ENCODE measurements at regions not wholly inside any gene's neighbourhood (a gene's known extent, or its start where the extent isn't known, plus 50 kb on each side); places are given as distances from the start of the nearest gene placed in this dataset.
"Not testable (repeated sequence)": the region's sequence is repeated elsewhere in the genome, so short reads cannot be mapped to it uniquely, and the experiment has no call there.

DNA sequence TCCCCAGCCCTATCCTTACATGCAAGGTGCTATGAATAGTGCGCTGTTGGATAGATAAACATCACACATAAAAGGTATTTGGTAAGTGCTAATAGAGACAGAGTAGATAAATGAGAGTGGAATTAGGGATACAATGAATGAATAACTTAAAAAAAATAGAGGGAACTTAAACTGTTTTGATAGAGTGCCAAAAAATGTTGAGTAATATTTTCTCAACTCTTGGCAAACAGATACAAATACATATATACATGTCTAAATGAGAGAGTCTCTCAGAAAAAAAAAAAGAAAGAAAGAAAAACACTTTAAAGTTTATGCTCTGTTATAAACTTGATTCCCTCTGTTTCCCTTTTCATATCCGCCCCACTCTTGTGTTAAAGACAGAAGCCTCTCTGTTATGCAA is 667.4 kb downstream of the ROBO2 start:
- no peak for DNase-seq (ENCODE audit: low spot score)

DNA sequence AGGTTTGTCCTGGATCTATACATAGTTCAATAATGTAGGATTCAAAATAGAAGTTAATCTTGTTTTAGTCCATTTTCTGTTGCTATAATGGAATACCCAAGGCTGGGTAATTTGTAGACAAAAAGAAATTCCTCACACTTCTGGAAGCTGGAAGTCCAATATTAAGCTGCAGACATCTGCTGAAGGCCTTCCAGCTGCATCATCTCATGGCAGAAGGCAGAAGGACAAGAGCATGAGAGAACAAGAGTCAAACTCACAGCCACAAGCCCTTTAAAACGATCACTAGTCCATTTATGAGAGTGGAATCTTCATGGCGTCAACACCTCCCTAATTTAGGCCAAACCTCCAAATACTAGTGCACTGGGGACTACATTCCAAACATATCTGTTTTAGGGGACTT is 669.3 kb downstream of the ROBO2 start:
- DNase-seq (ENCODE audit: low spot score) = no peak

DNA sequence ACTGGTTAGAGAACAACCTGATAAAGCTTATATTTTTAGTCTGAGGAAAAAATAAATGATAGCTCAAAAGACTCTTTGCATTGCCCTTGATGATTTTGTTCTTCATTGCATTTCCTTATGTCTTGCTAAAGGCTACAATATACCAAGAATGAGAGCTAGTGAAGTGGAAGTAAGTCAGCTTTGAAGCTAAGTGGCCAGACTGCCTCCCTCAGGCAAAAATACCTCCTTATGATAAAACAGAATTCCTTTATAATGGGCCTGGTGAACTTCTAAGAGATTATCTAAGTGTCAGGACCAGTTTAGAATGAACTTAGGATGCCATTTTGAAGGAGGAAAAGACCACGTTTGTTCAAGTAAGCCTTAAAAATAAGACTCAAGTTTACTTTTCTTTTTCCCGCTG is 678.4 kb downstream of the ROBO2 start:
- no peak for DNase-seq (ENCODE audit: low spot score)

DNA sequence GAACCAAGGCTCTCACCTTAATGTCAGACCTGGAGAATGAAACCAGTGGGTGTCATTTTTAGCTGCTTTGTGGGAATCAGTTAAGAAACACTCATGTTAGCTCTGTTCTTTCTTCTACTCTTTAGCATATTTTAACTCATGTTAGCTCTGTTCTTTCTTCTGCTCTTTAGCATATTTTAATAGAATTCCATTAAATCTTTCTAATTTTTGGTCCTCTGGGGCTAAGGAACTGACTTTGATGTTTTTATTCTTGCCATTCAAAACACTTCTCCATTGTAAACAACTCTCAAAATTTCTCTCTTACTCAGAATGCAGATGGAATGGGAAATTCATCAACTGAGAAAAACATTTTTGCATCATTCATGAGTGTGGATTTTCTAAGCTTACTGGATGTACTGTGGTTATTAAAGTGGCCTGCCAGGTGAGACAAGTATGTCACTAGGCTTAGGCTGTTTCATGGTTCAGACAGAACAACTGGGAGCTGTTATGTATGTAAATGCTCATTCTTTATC is 680.6 kb downstream of the ROBO2 start:
- DNase-seq (ENCODE audit: low spot score) = no peak

DNA sequence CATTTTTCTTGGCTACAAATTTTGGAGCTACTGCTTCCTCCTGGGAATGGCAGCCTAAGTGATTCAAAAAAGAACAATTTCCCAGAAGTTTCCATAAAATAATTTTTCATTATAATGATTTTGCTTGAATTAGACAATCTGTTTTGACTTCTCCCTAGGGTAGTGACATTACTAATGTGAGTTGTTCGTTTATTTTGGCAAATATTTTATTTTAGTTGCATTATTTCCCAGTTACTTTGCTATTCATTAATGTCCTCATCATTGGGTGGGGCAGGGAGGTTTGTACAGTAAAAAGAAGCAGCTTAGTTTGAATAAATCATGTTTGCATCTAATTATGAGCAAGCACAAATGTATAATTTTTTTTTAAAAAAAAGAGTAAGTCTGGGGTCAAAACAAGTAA is 686.6 kb downstream of the ROBO2 start:
- DNase-seq (ENCODE audit: low spot score) = no peak

DNA sequence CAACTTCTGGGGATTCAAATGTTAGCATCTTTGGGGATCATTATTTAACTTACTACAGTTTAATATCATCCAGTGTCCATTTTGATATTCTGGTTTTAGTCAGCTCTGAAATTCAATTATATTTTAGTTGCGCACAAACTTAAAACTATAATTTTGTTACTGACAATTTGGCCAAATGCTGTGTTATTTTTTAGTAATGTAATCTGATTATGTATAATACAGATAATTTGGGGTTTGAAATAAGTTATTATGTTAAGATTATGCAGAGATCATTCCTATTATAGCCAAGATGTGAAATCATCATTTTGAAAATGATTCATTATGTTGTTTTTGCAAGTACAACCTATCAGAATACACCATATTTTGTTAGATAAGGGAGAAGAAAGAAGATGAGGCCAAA is 706.1 kb downstream of the ROBO2 start:
- no peak for DNase-seq (ENCODE audit: low spot score)

DNA sequence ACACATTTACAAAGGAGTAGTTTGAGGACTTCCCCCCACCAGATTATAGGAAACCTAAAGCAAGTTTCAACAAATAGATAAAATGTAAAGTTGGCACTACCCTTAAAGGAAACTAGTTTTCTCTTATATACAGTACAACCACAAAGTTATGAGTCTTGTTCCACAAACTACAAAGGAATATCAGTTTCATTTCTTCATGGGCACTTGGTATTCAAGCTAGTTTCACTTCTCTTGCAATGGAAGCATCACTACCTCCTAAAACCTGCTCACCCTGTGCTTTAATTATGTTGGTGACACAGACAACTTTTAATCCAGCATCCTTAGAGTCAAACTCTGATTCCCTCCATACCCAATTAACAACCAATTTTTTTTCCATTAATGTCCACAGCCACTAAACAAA is 707.0 kb downstream of the ROBO2 start:
- DNase-seq (ENCODE audit: low spot score) = no peak

DNA sequence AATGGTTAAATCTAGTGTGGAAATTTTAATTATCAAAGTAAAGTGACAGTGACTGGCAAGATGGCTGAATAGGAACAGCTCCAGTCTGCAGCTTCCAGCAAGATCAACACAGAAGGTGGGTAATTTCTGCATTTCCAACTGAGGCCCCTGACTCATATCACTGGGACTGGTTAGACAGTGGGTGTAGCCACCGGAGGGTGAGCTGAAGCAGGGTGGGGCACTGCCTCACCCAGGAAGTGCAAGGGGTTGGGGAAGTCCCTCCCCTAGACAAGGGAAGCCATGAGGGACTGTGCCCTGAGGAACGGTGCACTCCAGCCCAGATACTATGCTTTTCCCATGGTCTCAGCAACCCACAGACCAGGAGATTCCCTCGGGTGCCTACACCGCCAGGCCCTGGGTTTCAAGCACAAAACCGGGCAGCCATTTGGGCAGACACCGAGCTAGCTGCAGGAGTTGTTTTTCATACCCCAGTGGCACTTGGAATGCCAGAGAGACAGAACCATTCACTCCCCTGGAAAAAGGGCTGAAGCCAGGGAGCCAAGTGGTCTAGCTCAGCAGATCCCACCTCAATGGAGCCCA is 716.6 kb downstream of the ROBO2 start:
- not testable (repeated sequence) for DNase-seq (ENCODE audit: low spot score)

DNA sequence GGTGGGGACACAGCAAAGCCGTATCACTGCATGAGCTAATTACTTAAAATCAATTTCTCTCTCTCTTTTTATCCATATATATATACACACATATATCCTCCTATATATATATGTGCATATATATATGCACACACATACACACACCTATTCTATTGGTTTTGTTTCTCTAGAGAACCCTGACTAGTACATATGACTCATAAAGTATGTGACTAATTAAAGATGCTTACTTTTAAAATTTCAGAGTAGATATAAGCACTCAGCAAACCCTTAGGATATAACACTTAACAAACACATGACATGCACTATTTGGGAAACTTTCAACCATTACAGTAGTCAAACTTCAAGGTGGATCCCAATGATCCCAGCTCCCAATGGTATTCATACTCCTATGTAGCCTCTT is 732.6 kb downstream of the ROBO2 start:
- DNase-seq (ENCODE audit: low spot score) = no peak

DNA sequence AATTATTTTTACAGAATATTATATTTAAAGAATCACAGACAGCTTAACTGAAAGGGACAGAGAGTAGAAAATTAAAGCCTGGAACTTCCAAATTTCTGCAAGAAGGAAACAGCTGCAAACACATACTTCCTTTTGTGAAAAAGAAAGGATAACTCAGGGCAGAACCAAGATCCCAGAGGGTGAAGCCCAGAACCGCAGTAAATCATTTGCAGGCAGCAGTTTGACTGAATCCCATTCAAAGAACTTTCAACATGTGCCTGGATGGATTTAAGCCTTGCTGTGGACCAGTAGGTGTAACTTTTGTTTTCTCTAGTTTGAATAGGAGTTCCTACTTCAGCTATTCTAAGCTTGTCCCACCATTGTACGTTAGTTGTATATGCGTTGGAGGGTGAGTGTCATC is 733.2 kb downstream of the ROBO2 start:
- DNase-seq (ENCODE audit: low spot score) = no peak

DNA sequence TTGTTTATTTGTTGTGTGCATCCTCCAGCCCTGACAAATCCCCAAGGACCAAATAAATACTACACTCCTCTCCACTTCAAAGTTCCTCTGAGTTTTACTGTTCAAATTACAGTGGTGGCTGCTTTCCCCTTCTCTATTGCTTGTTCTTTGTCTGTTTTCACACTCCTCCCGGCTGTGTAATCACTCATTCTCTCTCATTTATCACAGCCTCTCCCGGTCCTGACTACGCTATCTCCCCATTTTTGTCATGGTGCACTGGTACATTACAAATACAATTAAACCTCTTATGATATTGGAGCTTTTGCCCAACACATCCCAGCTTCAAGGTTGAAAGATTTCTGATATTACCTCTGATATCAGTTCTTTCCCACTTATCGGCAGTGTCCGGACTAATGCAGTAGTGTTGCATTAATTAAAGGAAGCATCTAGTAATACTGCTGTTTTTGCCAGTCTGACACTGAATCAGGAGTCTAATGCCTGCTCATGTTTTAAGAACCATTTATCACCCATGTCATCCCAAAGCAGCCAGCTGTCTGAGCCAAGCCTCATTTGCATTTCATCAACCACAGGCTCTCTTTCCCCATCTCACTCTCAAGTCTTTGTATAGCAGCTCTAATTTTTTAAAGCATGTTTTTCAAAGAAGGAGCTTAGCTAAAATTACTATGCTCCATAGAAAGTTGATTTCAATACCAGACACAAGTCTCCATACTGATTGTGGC is 740.5 kb downstream of the ROBO2 start:
- peak; percentile 1 for DNase-seq (ENCODE audit: low spot score)

DNA sequence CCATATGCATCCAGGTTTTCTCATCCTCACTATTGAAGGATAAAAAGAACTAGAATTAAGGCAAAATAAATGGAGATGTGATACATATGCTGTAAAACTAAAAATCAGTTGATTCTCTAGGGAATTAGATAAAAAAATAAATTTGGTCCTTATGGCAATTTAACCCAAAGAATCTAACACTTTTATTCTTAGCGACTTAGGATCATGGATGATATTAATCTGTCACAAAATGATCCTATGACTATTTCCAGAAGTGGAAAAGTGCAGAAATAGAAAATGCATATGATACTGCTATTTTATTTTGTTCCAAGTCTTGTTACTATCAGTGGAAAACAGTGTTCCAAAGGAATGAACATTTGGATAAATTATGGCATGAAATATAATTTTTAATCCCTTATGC is 746.3 kb downstream of the ROBO2 start:
- no peak for DNase-seq (ENCODE audit: low spot score)

DNA sequence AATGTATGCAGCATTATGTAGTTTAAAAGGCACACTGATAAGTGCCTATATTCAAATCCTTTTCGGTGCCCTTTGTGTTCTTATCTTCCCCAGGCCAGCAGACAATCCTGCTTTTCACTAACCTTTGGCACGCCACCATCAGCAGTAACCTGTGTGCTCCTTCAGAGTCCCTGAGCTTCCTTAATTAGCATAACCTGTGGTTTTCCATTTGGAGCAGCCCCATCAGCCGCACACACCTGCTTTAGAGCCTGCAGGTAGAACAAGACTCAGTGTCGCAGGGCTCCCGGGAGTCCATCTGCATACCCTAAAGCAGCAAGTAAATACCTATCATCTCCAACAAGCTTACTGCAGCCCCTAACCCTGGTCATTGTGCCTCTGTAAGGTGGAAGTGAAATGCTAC is 755.1 kb downstream of the ROBO2 start:
- no peak for DNase-seq (ENCODE audit: low spot score)

DNA sequence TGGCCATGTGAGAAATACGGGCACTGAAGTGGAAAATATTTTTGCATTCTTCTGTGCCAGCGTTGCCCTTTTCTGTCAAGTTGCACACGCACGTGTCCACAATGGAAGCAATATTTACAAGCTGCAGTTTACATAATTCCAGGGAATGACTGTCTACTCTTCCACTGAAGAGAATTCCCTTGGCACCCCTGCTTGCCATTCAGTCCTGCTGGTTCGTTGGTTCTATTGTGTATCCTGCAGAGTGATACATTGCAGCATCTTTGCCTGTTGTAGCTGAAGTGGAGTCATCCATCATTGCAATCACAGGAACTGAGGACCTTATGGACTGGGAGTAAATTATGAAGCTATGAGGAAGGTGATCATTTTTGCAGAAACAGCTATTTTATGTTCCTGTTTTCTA is 759.4 kb downstream of the ROBO2 start:
- no peak for DNase-seq (ENCODE audit: low spot score)

DNA sequence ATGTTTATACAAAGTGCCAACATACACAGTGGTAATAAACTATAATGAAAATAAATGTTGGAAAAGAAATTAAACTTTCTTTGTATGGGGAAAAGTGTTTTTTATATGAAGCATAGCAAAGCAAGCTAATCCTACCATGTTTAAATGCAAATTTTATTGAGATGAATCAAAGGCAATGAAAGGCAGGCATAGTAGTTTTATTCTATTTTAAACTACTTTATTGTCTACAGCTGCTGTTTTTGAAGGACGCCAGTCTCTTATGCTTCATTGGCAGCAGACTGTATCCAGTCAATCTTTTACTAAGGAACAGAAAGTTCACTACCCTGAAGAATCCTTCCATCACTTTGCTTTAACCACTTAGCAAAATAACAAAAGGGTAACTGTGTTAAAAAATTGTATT is 761.0 kb downstream of the ROBO2 start:
- no peak for DNase-seq (ENCODE audit: low spot score)

DNA sequence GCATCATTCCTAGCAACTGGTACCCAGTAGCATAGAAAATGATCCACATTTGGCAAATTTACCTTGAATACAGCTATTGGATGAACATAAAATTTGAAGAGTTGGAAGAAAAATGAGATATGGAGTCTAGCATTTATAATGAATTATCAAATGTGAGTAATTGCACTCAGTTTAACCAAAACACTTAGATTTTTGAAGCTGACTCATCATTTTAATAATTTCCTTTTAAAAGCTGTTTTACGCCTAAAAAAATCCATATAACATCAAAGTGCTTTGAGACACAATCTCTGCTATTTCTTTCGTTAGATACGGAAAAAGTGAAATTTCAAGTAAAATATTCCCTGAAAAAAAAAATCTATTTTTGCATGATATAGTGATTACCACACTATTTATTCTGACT is 767.4 kb downstream of the ROBO2 start:
- no peak for DNase-seq (ENCODE audit: low spot score)

DNA sequence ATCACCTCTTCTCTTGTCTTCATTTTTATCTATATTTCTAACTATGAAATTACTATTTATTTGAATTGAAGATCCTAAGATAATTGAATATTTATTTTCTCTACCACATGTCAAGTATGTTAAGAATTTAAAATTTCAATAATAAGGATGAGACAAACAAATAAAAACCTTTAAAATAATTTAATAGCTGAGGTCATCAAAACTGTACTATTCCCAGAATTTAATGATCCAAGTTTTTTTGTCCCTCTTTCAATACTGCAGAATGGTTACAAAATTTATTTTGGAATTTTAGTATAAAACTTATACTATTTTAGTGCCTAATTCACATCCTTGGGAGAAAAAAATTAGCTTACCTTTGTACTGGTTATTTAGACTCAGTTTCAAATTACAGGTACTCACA is 774.9 kb downstream of the ROBO2 start:
- DNase-seq (ENCODE audit: low spot score) = no peak

DNA sequence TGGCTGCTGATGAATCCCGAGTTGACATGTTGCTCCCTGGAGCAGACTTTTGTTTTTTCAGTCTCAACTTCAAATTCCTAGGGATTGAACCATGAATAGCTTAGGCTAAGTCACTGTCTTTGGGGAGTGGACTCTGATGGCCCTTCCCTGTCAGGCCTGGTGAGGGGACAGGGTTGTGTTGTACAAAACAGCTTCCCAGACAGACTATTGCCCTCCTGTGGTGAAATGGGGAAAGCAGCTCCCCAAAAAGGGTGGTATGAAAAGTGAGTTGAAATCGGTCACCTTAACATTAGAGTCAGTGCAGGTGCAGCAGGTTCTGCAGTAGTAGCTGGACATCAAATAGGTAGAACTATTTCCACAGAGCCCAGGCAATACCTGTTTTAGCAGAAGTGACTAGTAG is 775.6 kb downstream of the ROBO2 start:
- DNase-seq (ENCODE audit: low spot score) = peak; percentile 1

DNA sequence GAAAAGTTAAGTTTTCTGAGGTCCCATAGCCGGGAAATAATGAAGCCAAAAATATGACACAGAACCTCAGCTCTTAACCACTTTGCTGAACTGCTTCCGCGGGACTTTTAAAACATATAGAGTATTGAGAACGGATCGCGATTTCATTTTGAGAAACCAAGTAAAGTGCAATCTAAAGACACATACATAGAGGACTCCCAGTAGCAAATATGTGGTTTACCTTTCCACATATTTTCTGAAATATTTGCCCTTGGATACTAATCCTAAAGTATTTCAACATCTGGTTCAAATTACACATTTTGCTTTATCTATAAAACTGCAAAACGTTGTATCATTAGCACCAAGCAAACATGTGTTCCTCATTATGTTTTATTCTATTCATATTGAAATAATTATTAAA is 776.5 kb downstream of the ROBO2 start:
- no peak for DNase-seq (ENCODE audit: low spot score)

DNA sequence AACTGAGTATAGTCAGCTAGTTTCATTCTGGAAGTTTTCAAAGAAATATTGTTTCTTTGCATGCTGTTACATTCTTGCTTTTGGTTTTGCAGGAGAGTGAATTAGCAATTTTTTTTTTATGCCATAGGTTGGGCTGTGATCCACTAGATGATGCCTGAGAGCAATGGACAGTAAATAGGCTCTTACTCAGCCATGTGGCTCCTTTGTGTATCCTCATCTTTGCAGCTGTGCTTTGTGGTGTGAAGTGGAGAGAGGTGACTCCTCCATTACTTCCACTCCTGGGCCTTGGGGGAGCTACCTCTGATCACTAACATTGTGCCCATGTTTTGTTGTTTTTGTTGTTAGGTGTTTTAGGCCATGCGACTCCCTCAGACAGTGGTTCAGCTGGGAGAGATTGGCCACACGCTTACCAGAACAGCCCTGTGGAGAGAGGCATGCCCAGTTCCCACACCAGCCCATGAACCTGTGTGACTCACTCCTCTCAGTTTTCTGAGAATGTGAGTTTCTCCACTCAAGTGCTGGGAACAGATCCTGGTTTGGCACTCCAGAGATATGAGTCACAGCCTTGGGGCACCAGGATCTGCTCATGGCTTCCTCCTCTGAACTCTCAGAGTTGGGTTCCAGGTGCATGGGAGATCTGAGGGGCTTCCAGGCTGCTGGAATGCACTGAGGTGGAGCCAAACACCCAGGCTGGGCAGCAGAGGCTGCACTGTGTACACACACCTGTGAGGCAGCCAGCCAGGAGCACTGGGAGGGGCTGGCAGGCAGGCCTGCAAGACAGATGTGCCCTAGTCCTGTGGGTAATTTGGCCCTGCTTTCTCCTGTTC is 785.3 kb downstream of the ROBO2 start:
- DNase-seq (ENCODE audit: low spot score) = no peak

DNA sequence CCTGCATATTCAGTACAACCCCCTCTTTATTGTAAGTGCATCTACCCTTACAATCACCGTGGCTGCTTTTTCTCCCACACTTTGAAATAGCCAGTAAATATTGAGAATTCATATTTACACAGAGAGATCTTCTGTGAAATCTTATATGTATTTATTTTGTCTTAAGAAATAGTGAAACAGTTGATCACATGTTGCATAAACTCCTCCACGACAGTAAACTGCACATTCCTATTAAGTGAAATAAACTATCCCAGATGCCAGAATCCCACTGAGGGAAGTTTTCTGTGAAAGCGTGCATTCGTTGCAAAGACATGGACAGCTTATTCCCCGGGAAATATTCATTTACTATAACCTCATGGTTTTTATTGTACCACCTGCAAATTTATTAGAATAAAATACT is 796.0 kb downstream of the ROBO2 start:
- DNase-seq (ENCODE audit: low spot score) = no peak

DNA sequence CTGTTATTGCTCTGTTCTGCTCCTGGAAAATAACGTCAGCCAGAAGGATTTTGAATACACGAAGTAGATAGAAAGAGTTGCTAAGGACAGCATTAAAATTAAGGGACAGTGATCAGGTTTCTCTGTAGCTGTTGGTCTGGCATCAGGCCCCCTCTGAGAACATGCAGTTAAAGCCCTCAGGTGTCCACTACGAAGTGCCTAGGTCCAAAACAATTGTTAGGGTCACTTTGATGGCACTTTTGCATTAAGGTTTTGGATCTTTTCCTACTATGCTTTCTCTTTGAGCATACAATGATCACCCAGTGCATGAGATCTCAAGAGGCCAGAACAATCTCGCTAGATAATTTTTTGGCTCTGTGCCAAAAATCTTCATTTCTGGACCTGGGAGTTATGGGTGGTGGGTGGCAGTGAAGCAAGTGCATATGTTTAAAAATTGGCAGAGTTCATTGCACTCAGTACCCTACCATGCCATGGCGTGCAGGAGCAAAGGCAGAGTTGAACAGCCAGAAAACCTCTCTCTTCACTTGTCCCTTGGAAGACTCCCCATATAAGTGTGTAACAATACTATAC is 797.6 kb downstream of the ROBO2 start:
- no peak for DNase-seq (ENCODE audit: low spot score)

DNA sequence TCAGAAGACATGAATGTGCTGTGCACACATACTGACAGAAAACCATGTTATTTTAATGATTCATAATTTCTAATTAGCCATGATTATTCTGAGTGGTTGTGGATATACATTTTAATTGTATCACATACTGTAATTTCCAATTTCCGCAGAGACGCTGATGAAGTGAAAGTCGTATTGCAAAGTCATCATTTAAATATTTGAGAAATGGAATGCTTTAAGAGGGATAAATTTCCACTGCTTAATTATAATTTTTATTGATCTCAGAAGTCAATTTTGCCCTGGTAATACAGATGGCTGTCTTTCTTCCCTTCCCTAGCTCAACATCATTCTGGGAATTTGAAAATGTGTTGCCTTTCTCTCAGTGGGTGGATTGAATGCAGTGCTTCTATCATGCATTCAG is 819.3 kb downstream of the ROBO2 start:
- no peak for DNase-seq (ENCODE audit: low spot score)
